ENCODE measurements at regions not wholly inside any gene's neighbourhood (a gene's known extent, or its start where the extent isn't known, plus 50 kb on each side); places are given as distances from the start of the nearest gene placed in this dataset.

DNA sequence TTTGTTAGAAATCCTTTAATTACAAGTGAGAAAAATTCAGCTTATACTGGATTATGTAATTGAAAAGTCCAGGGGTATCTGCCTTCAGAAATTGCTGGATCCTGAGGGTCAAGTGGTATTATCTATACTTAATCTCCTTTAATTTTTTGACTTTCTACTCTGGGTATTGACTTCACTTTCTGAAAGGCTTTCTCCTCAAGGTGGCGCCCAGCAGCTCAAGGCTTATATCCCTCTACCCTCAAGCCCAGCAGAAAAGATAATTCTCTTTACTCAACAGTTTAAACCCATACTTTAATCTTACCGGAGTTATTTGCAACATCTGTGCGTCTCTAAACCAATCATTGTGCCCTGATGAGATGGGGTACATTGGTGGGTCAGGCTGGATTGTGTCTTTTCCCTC, 129.5 kb downstream of the LARP7 start:
- no peak for ATAC-seq
- intact Hi-C loops (cut with DNase I): loop anchor here (5.0 to 10.0 kb wide), 3 partner anchors 132 to 178 kb away; partner anchors contain the start of genes LARP7 (in 1 of the 2) and ZGRF1 (in 1 of the 2)
- DNase-seq: no peak

DNA sequence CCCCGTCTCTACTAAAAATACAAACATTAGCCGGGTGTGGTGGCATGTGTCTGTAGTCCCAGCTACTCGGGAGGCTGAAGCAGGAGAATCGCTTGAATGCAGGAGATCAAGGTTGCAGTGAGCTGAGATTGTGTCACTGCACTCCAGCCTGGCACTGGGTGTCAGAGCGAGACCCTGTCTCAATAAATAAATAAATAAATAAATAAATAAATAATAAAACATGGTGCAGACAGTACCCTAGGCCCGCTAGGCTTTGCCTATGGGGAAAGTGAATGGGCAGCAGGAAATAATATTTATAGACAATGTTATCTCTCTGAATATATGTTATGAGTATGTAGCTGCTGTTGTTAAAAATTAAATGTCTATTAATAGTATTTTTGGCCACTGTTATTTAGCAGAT, 130.4 kb downstream of the LARP7 start:
- DNase-seq (no peak), ATAC-seq (no peak)
- intact Hi-C loops (cut with DNase I): loop anchor here (5.0 to 10.0 kb wide), 3 partner anchors 133 to 177 kb away; partner anchors contain the start of genes LARP7 (in 1 of the 2) and ZGRF1 (in 1 of the 2)

GRCh38 chr4:112770114-112770513, 133.2 kb downstream of the LARP7 start:
- intact Hi-C loops (cut with DNase I): no loop called here
- DNase-seq: no peak
- no peak for ATAC-seq

GRCh38 chr4:112775801-112776200, 138.9 kb downstream of the LARP7 start:
- no peak for ATAC-seq
- intact Hi-C loops (cut with DNase I): no loop called here

GRCh38 chr4:112776535-112776934, 139.6 kb downstream of the LARP7 start:
- DNase-seq: no peak
- intact Hi-C loops (cut with DNase I): no loop called here

More at GRCh38 chr4:112775801-112776200, 138.9 kb downstream of the LARP7 start:
- DNase-seq: no peak

GRCh38 chr4:112778520-112778919, 141.6 kb downstream of the LARP7 start:
- no peak for ATAC-seq
- intact Hi-C loops (cut with DNase I): no loop called here

More at GRCh38 chr4:112776535-112776934, 139.6 kb downstream of the LARP7 start:
- ATAC-seq: no peak

DNA sequence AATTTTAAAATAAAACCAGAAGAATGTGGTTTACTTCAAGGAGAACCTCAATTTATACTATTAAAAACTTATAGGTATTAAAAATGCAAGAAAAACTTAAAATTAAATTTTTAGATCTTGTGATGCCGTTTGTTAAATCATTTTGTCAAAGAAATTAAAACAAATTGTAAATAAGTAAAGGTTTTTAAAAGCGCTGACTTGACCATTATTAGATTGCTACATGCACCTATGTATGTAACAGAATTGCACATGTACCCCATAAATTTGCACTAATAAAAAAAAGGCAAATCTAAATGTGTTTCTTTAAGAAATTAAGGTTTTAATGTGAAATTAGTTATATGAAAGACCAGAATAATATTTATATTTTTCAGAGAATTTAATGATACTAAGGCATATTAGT, 156.1 kb downstream of the LARP7 start:
- no peak for DNase-seq
- no peak for ATAC-seq
- intact Hi-C loops (cut with DNase I): no loop called here

More at GRCh38 chr4:112778520-112778919, 141.6 kb downstream of the LARP7 start:
- no peak for DNase-seq

- ATAC-seq: no peak
- DNase-seq: no peak
- intact Hi-C loops (cut with DNase I): no loop called here
Observed at GRCh38 chr4:112800001-112800400, 163.1 kb downstream of the LARP7 start.

DNA sequence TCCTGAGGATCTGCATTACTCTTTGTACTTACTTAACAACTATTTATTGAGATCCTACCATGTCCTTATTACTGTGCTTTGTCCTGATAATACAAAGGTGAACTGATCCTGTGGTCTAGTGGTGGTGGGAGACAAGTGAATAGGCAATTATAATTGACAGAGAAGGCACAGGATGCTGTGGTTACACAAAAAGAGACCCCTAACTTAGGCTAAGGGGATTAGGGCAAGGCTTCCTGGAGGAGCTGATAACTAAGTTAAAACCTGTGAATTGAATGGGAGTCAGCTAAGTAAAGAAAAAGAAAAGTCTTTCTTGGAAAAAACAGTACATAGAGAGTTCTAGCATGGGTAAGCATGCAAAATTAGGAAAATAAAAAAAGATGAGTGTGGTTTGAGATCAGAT, 164.4 kb downstream of the LARP7 start:
- intact Hi-C loops (cut with DNase I): no loop called here
- ATAC-seq (no peak), DNase-seq (no peak)

DNA sequence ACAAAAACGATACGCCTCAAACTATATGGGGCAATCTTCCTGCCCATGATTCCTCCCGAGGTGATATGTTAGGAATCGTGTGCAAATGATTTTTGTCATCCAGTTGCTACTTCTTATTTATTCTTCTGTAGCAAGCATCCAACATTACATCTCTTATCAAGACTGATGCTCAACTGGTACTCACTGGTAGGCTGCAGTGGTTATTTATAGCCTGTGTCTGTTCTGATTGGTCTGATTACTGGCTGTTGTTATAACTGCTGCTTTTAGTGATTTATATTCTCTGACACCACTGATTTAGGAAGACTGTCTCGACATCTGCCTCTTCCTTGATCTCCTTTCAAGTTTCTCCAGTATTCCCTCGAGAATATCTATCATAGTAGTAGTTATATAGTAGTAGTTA, 165.8 kb downstream of the LARP7 start:
- no peak for DNase-seq
- peak in 1 of 2 donors; percentile 44 for ATAC-seq
- intact Hi-C loops (cut with DNase I): no loop called here

GRCh38 chr4:112807083-112807482, 170.1 kb downstream of the LARP7 start:
- intact Hi-C loops (cut with DNase I): no loop called here
- ATAC-seq (no peak), DNase-seq (no peak)

DNA sequence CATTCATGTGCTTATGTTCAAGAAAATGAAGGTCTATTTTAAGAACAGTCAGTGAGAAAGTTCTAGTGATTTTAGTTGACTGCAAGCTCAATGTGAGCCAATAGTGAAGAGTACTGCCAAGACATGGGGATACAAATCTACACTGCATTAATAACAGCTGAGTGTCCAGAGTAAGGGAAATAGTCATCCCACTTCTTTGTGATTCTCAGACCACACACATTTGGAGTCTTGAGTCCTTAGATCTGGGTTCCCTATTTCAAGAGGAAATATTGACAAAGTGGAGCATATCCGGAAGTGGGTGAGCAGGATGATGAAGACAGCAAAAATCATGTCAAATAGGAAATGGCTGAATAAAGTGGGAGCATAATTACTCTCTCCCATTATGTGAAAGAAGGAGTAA, 171.1 kb downstream of the LARP7 start:
- DNase-seq (no peak), ATAC-seq (peak; percentile 24 to 30)
- intact Hi-C loops (cut with DNase I): no loop called here

- ATAC-seq: no peak
- intact Hi-C loops (cut with DNase I): no loop called here
- DNase-seq: no peak
Observed at GRCh38 chr4:112813790-112814189, 176.8 kb downstream of the LARP7 start.

DNA sequence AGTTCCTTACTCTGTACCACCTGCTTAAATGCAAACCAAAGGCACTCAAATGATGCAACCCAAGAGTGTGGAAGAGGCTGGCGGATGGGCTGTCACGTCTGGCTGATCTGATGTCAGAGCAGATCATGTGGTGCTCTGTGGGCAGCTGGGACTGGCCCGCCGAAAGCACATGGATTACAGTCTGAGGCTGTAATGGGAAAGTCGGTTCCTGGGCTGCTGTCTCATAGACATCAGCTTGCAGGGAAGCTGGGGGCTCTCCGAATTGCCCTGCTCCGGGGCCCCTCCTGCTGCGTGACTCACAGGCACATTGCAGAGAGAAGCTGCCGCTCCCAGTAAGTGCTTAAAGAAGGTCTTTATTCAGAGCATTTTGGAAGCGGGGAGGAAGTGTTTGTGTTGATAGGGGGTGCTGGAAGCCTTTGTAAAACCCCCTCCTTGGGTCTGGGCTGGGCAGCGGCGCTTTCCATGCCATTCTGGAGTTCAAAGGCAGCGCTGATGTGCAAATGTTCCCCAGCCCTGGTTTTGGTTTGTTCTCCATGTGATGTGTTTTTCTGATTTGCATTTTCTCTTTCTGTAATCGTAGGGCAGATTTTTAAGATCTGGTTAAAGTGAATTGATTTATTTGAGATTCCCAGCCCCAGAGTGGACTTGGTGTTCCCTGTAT, 181.1 kb downstream of the LARP7 start:
- DNase-seq: peak; percentile 75
- intact Hi-C loops (cut with DNase I): no loop called here
- peak; percentile 97 for ATAC-seq

DNA sequence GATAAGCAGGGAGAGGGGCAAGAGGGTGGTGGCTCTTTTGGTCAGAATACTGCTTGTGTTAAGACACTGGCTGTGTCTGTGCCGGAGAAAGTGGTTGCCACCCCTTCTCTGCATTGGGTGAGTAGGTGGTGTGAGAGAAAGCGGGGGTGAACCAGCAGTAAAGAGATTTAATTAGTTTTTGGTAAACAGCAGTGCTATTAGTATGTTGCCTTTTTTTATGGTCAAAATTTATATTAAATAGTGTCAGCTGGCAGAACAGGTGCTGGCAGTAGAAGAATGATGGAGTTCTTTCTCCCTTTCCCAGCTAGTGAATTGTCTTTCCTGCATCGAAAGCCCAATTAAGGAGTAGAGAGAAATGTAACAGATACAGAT, 181.6 kb downstream of the LARP7 start:
- ATAC-seq: peak; percentile 32 to 44
- intact Hi-C loops (cut with DNase I): no loop called here
- no peak for DNase-seq

DNA sequence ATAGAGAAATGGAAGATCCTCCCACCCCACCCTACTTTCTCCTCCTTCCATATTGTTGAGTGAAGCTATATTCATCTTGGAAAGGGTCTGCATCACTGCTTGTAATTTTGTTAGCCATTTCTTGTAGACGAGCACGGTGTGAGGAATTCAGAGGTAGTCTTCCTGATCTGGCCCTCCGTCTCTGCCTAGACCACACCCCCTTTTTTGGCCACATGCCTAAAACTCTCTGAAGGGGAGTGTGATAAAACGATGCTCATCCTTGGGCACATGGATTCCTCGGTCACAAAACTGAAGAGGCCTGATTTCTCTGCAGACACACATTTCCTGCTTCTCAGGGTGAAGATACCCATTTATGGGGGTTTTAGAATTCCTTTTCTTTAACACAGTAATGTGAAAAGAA, 182.8 kb downstream of the LARP7 start:
- ATAC-seq (no peak), DNase-seq (no peak)
- intact Hi-C loops (cut with DNase I): no loop called here

DNA sequence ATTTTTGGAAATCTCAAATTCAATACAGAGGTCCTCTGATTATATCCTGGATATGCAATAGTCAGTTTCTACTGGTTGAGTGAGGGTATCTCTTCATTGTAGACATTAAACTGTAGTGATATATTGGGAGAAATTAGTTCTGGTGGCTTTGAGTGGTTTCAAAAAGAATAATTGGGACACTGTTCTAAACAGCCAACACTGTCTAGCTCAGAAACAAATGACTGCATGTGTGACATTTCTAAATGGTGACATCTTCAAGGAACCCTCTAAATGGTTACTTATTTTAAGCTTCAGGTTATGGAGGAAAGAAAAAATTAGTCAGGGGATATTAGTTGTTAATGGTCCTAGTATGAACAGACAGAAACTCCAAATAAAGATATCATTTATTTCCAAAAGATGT, 186.2 kb downstream of the LARP7 start:
- intact Hi-C loops (cut with DNase I): loop anchor here in 1 of 2 donors (2.0 kb wide), 1 partner anchor 16 kb away; no protein-coding TSS in a partner anchor
- DNase-seq (no peak), ATAC-seq (no peak)

DNA sequence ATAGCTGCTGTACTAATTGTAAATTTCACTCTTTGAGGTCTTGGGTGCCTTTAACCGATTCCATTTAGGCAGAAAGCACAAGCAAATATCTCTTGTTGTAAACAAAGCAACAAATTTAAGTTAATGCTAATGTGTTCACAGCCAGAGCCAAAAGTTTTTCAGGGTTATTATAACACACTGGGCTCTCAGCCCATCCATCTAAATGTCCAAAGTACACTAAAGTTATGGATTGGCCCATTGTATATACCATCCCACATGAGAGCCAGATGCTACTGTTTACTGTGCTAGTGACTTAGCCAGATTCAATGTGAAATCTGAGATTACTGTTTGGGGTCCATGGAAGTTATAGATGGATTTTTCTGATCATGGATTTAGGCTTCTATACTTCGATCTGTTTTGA, 186.7 kb downstream of the LARP7 start:
- intact Hi-C loops (cut with DNase I): loop anchor here in 1 of 2 donors (2.0 kb wide), 1 partner anchor 15 kb away; no protein-coding TSS in a partner anchor
- no peak for ATAC-seq
- DNase-seq: no peak

DNA sequence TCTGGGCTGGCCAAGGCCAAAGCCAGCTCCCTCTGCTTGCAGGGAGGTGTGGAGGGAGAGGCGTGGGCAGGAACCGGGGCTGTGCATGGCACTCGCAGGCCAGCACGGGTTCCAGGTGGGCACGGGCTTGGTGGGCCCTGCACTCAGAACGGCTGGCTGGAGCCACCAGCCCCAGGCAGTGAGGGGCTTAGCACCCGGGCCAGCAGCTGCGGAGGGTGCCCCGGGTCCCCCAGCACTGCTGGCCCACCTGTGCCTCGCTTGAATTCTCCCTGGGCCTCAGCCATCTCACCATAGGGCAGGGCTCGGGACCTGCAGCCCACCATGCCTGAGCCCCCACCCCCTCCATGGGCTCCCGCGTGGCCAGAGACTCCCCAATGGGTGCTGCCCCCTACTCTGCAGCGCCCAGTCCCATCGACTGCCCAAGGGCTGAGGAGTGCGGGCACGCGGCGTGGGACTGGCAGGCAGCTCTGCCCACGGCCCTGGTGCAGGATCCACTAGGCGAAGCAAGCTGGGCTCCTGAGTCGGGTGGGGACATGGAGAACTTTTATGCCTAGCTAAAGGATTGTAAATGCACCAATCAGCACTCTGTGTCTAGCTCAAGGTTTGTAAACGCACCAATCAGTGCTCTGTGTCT, 193.9 kb downstream of the LARP7 start:
- DNase-seq (no peak), ATAC-seq (no peak)
- intact Hi-C loops (cut with DNase I): no loop called here

GRCh38 chr4:112832493-112832892, 195.6 kb downstream of the LARP7 start:
- intact Hi-C loops (cut with DNase I): no loop called here
- DNase-seq (no peak), ATAC-seq (no peak)

- ATAC-seq: no peak
Observed at GRCh38 chr4:112836895-112837294, 200.0 kb downstream of the LARP7 start.

More at GRCh38 chr4:112836895-112837294, 200.0 kb downstream of the LARP7 start:
- intact Hi-C loops (cut with DNase I): no loop called here
- DNase-seq: no peak

Data from left cardiac atrium (tissue), 4 donors.